ENCODE measurements at regions not wholly inside any gene's neighbourhood (a gene's known extent, or its start where the extent isn't known, plus 50 kb on each side); places are given as distances from the start of the nearest gene placed in this dataset.

DNA sequence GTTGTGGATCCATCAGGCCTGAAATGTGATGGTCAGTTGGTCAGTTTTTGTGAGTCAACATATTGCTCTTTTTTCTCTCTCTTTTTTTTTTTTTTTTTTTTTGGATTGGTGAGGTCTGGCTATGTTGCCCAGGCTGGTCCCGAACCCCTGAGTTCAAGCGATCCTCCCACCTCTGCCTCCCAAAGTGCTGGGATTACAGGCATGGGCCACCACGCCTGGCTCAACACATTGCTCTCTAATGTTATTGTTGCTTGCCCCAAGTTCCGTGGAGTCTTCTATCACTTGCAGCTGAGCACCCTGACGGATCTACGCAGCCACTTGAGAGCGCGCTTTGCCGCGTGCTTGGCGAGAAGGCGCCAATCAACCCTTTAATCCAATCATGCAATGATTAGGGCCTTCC is 69.5 kb upstream of the DIO3 start:
- TF ChIP-seq, protein P1, sequence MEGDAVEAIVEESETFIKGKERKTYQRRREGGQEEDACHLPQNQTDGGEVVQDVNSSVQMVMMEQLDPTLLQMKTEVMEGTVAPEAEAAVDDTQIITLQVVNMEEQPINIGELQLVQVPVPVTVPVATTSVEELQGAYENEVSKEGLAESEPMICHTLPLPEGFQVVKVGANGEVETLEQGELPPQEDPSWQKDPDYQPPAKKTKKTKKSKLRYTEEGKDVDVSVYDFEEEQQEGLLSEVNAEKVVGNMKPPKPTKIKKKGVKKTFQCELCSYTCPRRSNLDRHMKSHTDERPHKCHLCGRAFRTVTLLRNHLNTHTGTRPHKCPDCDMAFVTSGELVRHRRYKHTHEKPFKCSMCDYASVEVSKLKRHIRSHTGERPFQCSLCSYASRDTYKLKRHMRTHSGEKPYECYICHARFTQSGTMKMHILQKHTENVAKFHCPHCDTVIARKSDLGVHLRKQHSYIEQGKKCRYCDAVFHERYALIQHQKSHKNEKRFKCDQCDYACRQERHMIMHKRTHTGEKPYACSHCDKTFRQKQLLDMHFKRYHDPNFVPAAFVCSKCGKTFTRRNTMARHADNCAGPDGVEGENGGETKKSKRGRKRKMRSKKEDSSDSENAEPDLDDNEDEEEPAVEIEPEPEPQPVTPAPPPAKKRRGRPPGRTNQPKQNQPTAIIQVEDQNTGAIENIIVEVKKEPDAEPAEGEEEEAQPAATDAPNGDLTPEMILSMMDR (IDR thresholded peaks at IDR 0.05; ENCODE audit: extremely low read depth, missing control alignments), result no peak
- no peak for DNase-seq (ENCODE audit: low spot score)

DNA sequence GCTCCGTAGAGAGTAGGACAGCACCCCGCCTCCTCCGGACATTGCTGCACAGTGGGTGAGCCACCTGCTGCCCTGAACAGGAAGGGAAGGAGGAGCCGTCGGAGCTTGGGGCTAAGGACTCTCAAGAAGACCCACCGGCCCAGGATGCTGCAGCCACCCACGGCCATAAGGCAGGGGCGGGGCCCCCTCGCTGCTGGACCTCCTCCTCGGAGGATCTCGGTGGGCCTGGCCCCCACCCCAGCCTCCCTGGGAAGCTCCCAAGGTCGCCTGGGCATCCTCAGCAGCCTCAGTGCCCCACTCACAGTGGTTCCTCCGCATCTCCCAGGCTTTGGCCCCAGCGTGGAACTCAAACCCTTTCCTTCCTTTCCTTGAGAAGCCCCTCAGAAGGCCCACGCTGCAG is 68.6 kb upstream of the DIO3 start:
- DNase-seq (ENCODE audit: low spot score), result no peak
- TF ChIP-seq, protein P1 (IDR thresholded peaks at IDR 0.05; ENCODE audit: extremely low read depth, missing control alignments), result no peak

DNA sequence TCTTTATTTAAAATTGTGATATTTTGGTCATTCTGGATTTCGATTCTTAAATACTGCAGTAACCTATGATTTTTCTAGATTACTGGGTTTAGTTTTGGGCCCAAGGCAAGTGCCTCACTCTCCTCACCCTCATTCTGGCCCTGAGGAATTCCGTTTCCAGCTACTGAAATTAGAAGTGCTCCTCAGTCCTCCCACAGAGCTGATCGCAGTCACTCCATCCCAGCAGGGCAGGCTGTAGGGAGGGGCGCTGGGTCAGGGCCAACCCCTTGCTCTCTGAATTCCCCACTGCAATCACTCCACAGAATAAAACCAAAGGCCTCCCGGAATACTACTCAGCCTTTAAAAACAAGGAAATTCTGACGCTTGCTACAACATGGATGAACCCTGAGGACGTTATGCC is 66.5 kb upstream of the DIO3 start:
- TF ChIP-seq, protein P1 (IDR thresholded peaks at IDR 0.05; ENCODE audit: extremely low read depth, missing control alignments), result no peak
- DNase-seq (ENCODE audit: low spot score), result no peak

DNA sequence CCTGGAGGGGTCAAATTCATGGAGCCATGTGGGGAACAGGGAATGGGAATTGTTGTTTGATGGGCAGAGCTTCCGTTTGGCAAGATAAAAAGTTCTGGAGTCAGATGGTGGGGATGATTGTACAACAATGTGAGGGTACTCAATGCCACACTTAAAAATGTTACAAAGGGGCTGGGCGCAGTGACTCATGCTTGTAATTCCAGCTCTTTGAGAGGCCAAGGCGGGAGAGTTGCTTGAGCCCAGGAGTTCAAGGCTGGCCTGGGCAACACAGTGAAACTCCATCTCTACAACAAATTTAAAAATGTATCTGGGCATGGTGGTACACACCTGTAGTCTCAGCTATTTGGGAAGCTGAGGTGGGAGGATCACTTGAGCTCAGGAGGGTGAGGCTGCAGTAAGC is 66.0 kb upstream of the DIO3 start:
- TF ChIP-seq, protein P1 (IDR thresholded peaks at IDR 0.05; ENCODE audit: extremely low read depth, missing control alignments), result no peak
- DNase-seq (ENCODE audit: low spot score), result no peak

DNA sequence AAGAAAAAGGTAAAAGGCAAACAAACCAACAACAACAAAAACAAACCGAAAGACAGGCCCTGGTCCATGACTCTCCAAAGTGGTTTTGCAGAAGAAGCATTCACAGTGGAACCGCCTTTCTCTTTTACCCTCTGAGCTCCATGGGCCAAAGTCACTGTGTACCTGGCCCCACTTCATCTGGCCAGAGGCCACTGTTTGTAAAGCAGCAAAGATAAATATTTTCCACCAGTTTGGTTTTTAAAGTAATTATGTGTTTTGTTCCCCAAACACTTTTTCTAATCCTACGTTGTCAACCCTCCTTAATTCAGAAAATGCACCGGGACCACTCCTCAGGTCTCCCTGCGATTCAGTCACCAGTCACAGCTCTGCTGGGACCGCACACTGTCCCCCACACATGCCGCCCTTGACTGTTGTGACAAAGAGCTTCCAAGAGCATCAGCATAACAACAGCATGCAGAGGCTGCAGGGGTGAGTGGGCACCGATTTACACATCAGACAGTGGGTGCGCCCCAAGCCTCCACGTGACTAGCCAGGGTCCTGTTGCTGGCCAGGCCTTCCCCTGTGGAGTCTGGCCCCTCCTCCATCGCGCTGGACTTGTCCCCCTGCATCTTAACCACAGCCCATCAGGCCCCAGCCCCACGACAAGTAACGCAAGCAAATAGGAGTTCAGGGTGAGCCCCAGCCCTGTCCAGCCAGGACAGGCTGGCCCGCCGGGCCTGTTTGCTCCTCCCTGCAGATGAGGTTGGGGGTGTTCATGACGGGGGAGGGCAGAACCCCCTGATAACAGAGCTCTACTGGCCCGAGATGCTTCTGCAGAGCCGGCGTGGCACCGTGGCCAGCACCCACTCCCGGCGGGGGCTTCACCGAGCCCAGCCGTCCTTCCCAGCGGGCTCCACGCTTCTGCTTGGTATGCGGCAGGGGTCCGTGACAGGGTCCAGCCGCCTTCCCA is 65.2 kb upstream of the DIO3 start:
- DNase-seq (ENCODE audit: low spot score), result no peak
- TF ChIP-seq, protein P1 (IDR thresholded peaks at IDR 0.05; ENCODE audit: extremely low read depth, missing control alignments), result no peak

DNA sequence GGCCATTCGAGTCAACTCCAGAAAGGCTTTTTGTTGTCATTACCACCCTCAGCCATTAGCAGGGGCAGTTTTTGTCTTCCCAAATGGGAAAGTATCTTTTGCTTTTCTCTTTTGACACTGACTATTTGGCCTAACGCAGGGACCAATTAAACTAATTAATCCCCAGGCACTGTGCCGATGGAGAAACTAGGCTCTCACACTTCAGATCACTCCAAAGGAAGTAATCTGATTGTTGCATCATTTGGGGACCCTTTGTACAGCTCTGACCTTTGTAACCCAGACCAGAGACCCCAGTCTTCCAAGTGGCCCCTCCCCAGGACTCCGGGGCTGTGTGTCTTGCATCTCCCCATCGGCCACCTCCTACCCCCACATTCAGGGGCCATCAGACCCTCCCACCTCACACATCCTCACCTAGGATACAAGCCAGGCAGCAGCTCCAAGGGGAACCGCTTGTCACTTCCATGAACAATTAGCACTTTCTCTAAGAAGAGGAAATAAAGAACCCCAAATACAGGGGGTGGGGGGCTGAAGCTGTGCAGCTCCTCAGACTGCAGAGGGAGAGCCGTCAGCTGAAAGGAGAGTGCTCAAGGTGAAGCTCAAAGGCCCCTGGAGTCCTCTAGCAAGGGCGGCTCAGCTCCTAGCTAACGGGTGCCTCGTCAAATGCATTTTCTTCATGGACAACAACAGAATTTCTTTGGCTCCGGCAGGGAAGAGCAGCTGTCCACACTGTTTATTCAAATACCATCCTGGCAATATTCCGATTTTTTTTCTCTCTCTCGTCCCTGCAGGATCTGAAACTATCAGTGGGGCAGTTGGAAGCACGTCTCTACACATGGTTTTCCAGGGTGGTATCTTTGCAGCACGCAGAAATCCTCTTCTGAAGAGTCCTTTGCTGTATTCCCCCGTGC is 64.3 kb upstream of the DIO3 start:
- no peak for DNase-seq (ENCODE audit: low spot score)
- TF ChIP-seq, protein P1 (IDR thresholded peaks at IDR 0.05; ENCODE audit: extremely low read depth, missing control alignments), result no peak

Measured in GM20000 (cell line).